Brain microvascular endothelial cell (primary cell): ENCODE measurements at regions not wholly inside any gene's neighbourhood (a gene's known extent, or its start where the extent isn't known, plus 50 kb on each side); places are given as distances from the start of the nearest gene placed in this dataset.
A peak's percentile ranks its signal among the peaks of the same experiment; 100 is the strongest.

Source experiments
- DNase-seq: peaks from one replicate; pipeline ENCODE4 v3.0.0-alpha.2; 2020
- H3K27ac ChIP-seq: fragments of 250-450 bp; sonication (Bioruptor Pico); 2 replicates; pipeline ENCODE4 v1.5.1; 2020; ENCODE audit warnings: mild to moderate bottlenecking, moderate library complexity
- H3K27me3 ChIP-seq: fragments of 250-450 bp; sonication (Bioruptor Pico); replicated peaks from 2 replicates; pipeline ENCODE4 v1.5.1; 2020; ENCODE audit warnings: mild to moderate bottlenecking
- H3K36me3 ChIP-seq: fragments of 250-450 bp; sonication (Bioruptor Pico); replicated peaks from 2 replicates; pipeline ENCODE4 v1.5.1; 2020; ENCODE audit warnings: mild to moderate bottlenecking
- H3K4me3 ChIP-seq: 2 replicates; pipeline ENCODE4 v1.5.1; 2011; ENCODE audit warnings: low read depth, mild to moderate bottlenecking, control low read depth, low read length, moderate library complexity
- CTCF ChIP-seq: IDR thresholded peaks from 2 replicates; pipeline ENCODE4 v1.5.1; 2011; ENCODE audit warnings: low read depth, mild to moderate bottlenecking, moderate library complexity, low read length, control low read depth, inconsistent platforms; ENCODE audit errors: missing control alignments
- in situ Hi-C: cut with HindIII; loops from 2 replicates; pipeline ENCODE4 v1.10.0; 2017; ENCODE audit warnings: low sequenced_read_pairs, low pct_ligation_motif_present

GRCh38 chr2:181114021-181114420 is 133.6 kb downstream of the UBE2E3 start:
- TF ChIP-seq CTCF, result no peak
- no peaks in the 10 kb centered on the region for H3K36me3 ChIP-seq
- DNase-seq, result no peak
- in situ Hi-C loops, result no loop called here
- H3K27me3 ChIP-seq, result no peaks in the 10 kb centered on the region
- H3K4me3 ChIP-seq, result no peak overlapping the region
- no peak overlapping the region for H3K27ac ChIP-seq

GRCh38 chr2:181116261-181116660 is 135.9 kb downstream of the UBE2E3 start:
- no peak for TF ChIP-seq CTCF
- in situ Hi-C loops, result no loop called here
- Histone ChIP-seq H3K27ac (no peak overlapping the region), H3K4me3 (no peak overlapping the region), H3K36me3 (no peaks in the 10 kb centered on the region), H3K27me3 (no peaks in the 10 kb centered on the region)
- DNase-seq, result no peak

GRCh38 chr2:181117206-181117925 is 137.0 kb downstream of the UBE2E3 start:
- no peak overlapping the region for H3K27ac ChIP-seq
- no peaks in the 10 kb centered on the region for H3K36me3 ChIP-seq
- H3K27me3 ChIP-seq, result no peaks in the 10 kb centered on the region
- no peak overlapping the region for H3K4me3 ChIP-seq
- no peak for DNase-seq
- in situ Hi-C loops, result no loop called here
- TF ChIP-seq CTCF, result no peak

GRCh38 chr2:181120625-181121024 is 140.2 kb downstream of the UBE2E3 start:
- in situ Hi-C loops, result no loop called here
- DNase-seq, result no peak
- Histone ChIP-seq H3K27me3 (no peaks in the 10 kb centered on the region), H3K4me3 (no peak overlapping the region), H3K36me3 (no peaks in the 10 kb centered on the region), H3K27ac (peak overlapping the region; percentile 31)
- no peak for TF ChIP-seq CTCF

- in situ Hi-C loops, result no loop called here
- Histone ChIP-seq H3K4me3 (no peak overlapping the region), H3K27ac (no peak overlapping the region), H3K36me3 (no peaks in the 10 kb centered on the region), H3K27me3 (no peaks in the 10 kb centered on the region)
- TF ChIP-seq CTCF, result no peak
- DNase-seq, result no peak
Observed at GRCh38 chr2:181121996-181122395, 141.6 kb downstream of the UBE2E3 start.

GRCh38 chr2:181122601-181123000 is 142.2 kb downstream of the UBE2E3 start:
- no peak overlapping the region for H3K4me3 ChIP-seq
- H3K36me3 ChIP-seq, result no peaks in the 10 kb centered on the region
- H3K27me3 ChIP-seq, result no peaks in the 10 kb centered on the region
- in situ Hi-C loops, result no loop called here
- no peak overlapping the region for H3K27ac ChIP-seq
- no peak for DNase-seq
- TF ChIP-seq CTCF, result no peak
